Activated effector memory CD4-positive, alpha-beta T cell treated with anti-CD3 and anti-CD28 coated beads, Interleukin-2, amount 50 U/mL, for 16 hours (primary cell): ENCODE measurements at regions not wholly inside any gene's neighbourhood (a gene's known extent, or its start where the extent isn't known, plus 50 kb on each side); places are given as distances from the start of the nearest gene placed in this dataset.

ENCODE experiments used
- DNase-seq: peaks from one replicate; pipeline ENCODE4 v3.0.0-alpha.2; 2020

DNA sequence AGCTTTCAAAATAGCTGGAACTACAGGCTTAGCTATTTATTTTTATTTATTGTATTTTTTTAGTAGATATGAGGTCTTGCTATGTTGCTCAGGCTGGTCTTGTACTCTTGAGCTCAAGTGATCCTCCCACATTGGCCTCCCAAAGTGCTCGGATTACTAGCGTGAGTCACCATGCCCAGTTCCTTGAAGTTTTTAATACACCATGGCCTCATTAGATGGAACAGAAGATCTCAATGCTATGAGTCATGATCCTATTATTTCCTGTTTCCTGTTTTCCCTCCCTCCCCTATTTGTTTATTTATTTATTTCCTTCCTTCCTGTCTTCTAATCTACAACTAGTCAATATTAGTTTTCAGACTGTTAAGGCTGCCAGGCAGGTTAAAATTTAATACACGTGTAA, 309.0 kb downstream of the CMPK2 start:
- DNase-seq = no peak

DNA sequence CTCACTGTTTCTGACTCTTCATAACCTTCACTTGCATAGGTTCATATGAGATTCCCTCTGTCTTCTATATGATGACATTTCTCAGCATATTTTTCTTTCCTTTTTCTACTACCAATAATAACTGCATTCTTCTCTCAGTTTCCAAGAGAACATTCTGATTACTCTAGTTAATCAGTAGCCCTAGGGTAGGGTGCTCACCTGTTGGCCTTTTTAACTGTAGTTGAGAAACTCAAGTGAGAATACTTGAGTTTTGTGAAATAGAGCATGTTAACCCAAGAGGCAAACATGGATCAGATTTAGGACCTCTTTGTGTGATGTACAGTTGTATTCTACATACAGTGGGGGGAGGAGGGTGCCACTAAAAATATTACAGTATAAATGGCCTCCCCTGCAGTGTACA, 308.0 kb downstream of the CMPK2 start:
- no peak for DNase-seq

DNA sequence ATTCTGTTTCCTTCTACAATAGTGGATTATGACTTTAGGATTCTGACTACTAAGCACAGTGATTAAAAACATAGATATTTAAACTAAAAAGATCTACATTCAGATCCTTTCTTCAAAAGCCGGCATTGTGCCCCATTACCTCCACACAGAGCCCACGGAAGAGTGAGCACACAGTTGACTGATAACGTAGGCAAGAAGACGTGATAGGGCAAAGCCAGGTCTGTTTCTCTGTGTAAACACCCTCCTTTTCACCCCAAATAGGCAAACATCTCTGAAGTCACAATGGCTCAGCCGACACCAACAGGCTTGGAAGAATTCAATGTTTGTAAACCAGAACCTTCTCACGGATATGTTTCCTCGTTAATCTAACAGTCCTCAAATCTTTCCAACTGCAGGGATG, 302.9 kb downstream of the CMPK2 start:
- DNase-seq = no peak

DNA sequence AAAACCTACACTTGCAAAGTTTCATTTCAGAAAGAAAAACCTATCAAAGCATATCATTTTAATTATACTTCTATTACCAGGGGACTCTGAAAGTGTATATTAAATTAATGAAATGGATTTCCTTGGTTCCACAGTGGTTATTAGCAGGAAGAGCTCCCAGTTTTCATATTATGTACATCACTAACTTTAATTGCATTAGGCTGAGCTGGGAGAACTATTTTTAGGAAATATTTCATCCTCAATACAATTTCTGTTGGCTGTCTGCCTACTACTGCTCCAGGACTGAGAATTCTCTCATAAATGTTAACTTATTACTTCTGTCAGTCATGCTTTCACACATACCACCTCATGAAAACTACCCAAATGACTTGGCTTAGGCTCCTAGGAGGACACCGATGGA, 301.4 kb downstream of the CMPK2 start:
- no peak for DNase-seq

DNA sequence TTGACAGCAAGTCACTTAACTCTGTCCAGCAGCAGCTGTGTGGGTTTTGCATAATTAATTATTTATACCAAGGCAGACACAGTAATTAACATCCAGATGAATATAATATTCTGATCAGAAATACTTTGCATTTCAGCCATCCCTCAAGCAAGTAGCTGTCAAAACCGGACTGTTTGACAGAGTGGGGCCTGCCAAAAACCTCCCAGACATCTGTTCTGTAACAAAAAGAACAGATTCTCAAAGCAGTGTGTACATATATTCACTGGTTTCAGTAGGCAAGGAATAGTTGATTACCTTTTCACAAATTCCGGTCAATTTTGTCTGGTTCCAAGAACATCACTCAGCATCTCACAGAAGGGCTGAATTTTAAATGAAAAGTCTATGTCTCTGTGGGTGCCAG, 291.6 kb downstream of the CMPK2 start:
- no peak for DNase-seq

DNA sequence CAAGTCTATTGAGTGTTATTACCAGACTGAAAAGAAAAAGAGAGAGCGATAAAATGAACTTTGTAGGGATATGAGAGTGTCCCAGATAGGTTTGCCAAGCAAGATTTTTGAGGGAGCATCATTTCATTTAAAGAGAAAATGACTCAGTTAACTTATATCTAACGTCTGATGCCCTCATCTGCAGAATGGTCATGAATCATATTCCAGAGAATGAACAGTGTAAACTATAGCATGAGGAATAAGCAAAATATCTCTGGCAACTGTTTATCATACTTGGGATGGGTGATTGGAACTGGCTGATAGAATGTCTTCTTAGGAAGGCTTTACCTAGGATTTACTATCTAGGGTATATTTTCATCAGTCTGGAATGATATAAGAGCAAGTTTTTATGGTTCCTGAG, 289.4 kb downstream of the CMPK2 start:
- no peak for DNase-seq

DNA sequence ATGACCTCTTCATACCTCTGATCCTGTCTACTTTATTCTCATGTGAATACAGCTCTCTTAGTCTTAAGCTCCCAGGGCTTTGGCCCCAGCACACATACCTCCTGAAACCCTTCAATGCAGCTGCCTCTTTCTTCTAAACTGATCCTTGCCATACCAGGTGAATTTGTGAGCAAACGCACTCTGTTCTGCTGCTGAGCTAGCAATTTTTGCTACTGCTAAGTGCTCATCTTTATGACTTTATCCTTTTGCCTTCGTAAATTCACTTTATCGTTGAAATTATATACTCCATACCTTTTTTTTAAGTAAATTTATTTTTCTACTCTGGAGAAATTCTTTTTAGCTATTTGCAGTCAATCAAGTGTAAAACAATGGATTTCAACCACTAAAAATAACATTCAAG, 287.7 kb downstream of the CMPK2 start:
- no peak for DNase-seq

DNA sequence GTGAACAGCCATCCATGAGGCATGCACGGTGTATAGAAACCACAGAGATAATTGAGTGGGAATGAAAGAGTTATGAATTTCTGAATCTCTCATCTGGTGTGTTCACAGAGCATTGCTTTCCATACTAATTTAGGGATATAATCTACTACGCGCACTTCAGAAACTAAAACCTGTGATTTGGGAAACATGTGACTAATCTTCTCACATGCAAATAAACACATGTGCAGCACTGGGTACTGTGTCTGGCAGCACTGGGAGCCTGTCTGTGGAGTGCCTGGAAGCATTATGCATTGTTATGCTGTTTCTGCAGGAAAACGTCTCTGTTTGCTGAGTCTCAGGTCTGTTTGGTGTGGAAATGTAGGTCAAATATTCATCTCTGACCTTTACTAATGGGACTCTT, 287.3 kb downstream of the CMPK2 start:
- no peak for DNase-seq

DNA sequence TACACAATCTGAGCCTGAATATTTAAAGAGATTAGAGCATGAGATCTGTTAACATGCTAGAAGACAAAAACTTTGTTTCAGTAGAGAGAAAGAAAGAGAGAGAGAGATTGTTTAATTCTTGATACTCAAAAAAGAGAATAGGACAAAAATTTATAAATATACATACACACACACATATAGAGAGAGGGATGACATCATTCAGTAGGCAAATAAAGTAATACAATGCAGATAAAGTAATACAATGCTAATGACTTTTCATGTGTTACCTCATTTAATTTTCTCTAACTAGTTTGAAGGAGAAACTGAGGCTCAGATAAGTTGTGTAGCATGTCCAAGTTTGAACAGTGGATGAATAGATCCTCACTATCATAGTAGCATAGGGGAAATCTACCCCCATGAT, 286.4 kb downstream of the CMPK2 start:
- no peak for DNase-seq

DNA sequence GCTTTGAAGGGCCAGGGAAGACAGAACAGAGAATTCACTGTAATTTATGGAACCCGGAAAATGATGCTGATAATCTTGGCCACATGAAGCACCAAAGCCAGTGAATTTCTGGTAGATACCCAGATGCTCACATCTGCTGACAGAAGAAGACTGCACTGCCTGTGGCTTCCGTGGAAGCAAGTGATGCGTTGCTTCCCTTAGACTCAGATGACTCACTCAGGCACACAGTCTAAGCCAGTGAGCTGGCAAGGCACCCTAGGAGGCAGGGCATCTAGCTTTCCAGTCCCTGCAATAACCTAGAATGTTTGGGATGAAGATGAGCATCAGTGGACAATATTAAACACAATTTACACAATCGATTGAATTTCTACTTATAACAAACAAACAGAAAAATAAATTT, 284.7 kb downstream of the CMPK2 start:
- DNase-seq = no peak

DNA sequence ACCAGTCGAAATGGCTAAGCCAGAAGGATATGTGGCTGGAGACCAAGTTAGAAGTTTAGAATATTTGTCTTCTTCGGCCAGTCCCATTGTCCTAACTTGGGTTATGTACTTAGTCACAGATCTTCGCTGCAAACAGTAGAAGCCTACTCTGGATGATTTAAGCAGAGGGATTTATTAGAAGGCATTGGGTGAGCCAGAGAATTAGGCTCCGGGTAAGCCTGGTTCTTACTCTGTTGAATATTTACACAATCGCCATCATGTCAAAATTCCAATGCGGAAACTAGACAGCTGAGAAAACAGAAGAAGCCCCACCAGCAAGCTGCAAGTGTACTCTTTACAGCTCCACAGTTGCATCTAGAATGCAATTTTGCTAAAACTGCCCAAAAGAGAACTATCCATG, 276.6 kb downstream of the CMPK2 start:
- no peak for DNase-seq

DNA sequence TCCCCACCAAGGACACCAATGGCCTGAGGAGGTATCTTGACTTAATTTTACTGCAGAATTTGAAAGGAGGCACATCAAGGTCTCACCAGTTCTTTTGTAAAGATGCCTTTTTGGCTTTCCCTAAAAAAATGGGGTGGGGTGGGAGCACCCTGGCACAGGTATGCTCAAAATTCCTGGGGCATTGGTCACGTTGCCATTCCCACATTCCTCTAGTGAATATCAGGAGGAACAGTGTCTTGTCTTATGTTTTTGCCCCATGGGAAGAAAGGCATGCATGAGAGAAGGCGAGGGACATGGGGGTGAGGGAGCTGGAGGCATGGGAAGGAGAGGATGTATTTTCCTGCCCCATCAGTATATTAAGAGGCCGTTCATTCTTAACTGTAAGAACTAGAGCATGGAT, 275.3 kb downstream of the CMPK2 start:
- DNase-seq = no peak

DNA sequence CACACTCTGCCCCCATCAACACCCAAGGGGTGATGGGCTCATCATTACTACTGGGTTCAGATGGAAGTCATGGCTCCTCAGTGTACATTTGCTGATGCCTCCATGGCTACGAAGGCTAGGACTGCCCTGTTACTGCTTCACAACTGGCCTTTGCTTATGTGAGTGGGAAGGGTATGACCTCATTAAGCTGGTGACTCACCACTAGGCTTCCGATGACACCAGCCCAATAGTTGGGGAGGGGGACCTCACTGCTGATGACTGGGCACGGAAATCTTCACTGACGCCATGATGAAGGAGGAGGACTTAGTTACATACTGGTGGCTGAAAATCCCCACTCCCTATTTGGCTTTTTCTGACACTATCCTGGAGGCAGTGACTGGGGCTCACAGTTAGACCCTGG, 263.2 kb downstream of the CMPK2 start:
- DNase-seq = no peak

DNA sequence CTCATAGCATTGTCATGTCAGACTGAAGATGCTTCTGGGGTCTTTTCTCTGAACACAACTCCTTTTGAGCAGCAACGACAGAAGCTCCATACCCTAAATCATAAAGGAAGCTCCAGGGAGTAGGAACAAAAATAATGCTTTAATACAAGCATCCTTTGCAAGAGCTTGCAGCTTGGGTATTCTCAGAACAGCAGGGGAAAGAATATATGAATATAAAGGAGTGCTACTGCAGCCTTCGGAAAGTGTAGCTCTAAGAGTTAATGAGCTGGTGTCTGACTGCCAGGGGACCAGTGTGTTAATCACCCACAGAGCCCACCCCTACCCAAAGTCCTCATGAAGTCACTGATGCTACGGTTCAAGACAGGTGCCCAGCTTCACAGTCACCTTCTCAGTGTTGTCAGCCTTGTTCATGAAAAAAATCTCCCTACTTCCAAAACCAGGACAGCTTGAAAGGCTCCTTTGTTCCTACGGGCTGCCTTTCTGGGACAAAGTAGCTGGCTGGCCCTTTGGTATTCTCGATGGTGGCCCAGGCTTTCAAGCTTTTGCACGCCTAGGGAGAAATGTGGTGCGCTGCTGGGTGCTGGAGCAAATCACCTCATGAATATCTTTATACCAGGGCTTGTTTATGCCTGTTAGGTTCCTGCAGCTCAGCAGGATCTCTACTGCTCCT, 259.7 kb downstream of the CMPK2 start:
- no peak for DNase-seq

DNA sequence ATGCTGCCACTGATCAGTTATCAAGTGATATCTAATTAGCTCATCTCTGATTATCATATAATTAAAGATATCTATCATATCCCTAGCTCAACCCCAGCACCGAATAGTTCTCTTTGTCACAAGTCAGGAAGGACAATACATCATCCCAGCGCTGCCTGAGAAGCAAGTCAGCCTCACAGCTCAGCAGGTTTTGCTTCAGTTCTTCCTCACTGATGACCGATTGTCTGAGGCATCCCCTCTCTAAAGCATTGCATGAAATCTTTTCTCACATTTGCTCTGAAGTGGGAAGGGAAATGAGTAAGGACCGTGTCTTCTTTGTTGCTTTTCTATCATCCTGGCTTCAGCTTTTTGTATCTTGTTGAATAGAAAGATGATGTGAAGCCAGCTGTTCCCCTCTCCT, 247.9 kb downstream of the CMPK2 start:
- no peak for DNase-seq

DNA sequence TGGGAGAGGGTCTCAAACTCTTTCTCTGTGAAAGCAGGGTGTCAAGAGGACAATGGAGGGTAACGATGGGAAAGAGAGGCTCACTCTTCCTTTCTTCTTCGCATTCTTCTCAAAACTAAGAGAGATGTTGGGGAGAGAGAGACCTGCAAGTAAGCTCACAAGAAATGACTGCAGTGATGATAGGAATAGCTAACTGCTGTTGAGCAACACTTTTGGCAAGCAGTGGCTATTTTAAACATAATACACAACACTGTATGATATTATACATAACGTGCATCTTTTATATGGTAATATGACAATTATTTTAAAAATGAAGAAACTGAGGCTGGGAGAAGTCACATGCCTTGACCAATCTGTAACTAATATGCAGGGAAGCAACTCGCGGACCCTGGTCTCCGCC, 247.5 kb downstream of the CMPK2 start:
- DNase-seq = no peak

DNA sequence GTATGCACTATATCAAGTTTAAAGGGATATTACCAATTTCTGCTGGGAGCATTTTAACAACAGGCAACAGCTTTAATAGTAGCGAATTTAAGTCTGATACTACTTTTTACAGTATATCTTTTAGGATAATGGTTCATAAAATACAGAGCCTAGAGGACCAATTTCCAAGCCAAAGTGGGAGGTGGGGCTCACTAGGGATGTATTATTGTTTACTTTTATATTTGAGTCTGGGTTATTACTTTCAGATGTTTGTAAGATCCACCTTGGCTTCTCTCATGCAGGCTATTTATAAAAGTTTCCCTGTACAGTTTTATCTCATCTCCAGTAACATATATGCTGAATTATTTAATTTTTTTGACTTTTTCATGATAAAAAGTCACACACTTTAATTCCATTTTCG, 242.0 kb downstream of the CMPK2 start:
- DNase-seq = no peak

DNA sequence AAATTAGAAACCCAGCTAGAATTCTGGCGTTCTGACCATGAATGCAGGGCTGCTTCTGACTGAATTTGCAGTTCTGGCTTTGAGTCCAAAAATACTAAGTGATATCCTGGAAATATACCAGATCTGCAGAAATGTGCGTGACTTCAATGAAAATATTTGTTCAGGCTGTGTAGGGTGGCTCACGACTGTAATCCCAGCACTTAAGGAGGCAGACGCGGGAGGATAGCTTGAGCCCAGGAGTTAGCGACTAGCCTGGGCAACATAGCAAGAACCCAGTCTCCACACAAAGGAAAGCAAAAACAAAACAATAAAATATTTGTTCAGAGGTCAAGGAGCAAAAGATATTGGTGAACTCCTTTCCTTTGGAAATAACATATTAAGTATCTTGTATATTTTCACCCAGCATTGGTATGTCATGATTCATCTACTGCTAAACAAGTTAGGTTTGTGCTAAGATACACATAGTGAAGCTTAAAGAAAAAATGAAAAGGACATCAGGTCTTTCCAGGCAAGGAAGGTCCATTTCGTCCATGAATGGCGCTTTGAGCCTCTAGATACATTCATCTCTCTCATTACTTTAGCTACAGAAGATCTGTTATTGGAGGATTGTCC, 239.2 kb downstream of the CMPK2 start:
- DNase-seq = no peak

DNA sequence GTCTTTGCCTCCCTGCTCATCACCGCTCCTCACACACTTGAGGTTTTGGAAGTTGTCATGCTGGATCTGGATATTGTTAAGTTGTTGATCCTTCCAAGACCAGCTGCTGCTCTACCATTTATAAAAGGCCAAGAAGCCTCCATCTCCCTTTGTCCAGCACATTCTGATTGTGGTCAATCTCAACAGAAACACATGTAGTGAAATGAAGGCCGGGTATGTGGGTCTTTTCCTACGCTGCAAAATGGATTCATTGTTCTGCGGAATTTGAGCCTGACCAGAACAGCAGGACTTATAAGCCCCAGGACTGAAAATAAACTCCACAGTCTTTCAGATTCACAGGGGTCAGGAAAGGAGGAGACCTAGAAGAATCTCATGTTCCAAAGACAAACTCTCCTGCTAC, 238.4 kb downstream of the CMPK2 start:
- no peak for DNase-seq

DNA sequence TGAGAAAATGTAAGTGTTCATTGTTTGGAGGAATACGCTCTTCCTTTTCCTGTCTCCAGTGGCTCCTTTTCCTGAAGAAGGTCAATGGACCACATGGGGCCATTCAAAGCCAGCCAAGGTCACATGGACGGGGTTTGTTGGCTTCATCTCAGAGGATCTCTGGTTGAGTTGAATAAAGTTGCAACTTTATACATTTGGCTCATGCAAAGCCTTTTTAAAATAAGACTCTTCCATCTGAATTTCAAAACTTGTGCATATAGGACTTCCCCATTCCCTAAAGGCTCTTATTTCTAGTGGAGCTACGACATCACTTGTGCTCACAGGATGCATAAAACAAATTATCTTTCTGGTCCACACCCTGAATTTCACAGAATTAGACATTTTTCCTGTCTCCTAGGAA, 235.5 kb downstream of the CMPK2 start:
- DNase-seq = no peak

DNA sequence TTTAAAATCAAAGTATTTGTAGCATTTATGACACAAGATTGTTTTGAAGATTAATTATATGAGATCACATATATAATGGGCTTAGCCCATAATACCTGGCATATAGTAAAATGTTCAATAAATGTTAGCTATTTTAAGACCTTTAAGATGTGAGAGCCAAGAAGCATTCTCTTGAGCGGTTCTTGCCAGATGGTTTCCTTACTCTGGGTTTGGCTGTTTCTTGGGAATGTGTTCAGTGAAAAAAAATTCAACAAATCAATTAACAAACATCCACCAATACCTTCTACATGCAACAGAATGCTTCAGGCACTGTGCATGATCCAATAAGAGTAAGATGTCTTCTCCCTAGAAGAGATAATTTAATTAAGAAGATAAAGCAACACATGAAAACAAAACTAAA, 230.4 kb downstream of the CMPK2 start:
- no peak for DNase-seq

DNA sequence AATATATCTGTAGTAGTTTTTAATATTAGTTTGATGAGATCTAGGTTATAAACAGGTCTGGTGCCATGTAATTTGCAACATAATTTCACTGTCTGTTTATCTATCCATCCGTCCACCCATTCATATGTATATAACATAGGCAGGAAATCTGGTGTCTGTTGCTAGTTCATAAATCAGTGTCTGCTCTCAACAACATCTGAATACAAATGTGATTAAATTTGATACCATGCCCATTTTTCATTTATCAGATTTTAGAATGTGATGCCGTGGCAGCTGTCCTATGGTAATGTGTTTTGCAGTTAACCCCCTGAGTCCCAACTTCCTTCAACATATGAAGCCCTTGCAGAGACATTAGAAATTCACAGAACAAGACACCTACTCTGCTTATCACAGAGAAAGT, 228.4 kb downstream of the CMPK2 start:
- DNase-seq = no peak

DNA sequence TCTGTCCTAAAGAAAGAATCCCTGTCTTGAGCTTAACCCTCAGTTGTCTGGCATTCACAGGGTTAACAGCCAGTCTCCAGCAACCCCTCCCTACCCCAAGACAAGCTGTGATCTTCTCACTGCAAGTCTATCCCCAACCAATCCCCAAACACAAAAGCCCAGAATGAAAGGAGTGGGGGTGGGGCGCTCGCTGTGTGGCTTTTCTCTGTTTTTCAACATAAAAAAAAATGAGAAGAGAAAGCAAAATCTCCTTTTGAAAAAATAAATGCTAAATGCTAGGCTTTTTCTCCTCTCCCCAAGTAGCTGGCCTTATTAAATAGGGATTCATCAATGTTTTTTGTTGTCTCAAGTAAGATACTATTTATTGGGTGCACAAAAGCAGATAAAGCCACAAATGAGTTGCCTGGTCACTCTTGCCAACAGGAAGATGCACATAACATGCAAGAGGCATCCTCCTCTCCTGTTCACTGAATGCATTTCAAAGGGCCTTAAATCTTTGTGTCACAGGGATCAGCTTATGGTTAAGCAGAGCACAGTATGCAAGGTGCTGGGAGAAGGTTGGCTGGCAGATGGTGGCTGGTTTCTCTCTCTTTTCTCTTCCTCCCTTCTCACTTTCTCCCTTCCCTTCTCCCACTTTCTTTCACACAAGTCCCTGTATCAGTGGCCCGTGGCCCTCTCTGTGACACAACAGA, 225.6 kb downstream of the CMPK2 start:
- DNase-seq = no peak

DNA sequence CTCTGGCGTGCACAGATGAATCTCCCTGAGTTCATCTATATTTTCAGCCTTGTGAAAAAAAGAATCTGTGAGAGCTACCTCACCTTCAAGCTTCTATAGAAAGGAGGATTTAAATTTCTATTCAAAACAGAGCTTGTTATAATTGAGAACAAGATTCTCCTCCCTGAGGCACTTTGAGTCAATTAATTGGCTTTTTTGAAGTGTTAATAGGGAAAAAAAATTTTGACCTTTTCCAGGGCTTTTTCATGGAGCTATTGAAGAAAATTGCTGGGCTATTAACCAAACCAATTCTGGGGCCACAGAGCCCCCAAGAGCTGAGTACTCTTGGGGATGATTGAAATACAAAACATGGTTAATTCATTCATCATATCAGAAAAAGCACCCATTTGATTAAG, 225.1 kb downstream of the CMPK2 start:
- no peak for DNase-seq

DNA sequence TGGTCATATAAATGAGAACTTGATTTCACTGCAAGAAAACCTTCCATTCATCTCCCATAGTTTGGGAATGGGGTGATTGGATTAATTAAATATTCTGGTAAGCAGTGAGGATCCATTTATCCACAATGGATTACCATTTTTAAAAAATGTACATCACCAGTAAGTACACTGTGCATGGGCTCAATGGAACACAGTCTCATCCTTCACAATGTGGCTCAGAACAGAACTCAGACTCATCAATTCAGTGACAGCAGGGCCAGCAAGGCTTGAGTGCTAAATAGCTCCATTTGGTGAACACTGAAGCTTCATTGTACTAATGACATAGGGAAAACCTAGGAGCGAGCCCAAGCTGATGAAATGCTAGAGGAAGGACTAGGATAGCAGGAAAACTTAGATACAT, 223.8 kb downstream of the CMPK2 start:
- DNase-seq = no peak
